ENCODE measurements at regions not wholly inside any gene's neighbourhood (a gene's known extent, or its start where the extent isn't known, plus 50 kb on each side); places are given as distances from the start of the nearest gene placed in this dataset.

GRCh38 chr7:52406808-52407207 lies 628.6 kb upstream of the POM121L12 start:
- Histone ChIP-seq H3K27me3 (replicated peaks; ENCODE audit: insufficient read depth) (no peaks in the 10 kb centered on the region), H3K4me3 (no peak overlapping the region), H3K36me3 (no peaks in the 10 kb centered on the region), H3K27ac (no peak overlapping the region), H3K4me1 (ENCODE audit: control insufficient read depth in 1 of 2, low read depth in 2 of 2) (no peaks in the 10 kb centered on the region), H3K9me3 (no peaks in the 10 kb centered on the region)
- ATAC-seq (ENCODE audit: insufficient number of reproducible peaks, low FRiP score, low read depth) = no peak
- TF ChIP-seq CTCF (IDR thresholded peaks at IDR 0.05) = no peak
- DNase-seq (ENCODE audit: low spot score) = no peak

GRCh38 chr7:52382731-52383130 lies 652.7 kb upstream of the POM121L12 start:
- Histone ChIP-seq H3K27ac (no peak overlapping the region), H3K4me3 (no peak overlapping the region)
- no peak for ATAC-seq (ENCODE audit: insufficient number of reproducible peaks, low FRiP score, low read depth)

GRCh38 chr7:52369922-52370321 lies 665.5 kb upstream of the POM121L12 start:
- no peak overlapping the region for H3K4me3 ChIP-seq
- H3K9me3 ChIP-seq = no peaks in the 10 kb centered on the region
- ATAC-seq (ENCODE audit: insufficient number of reproducible peaks, low FRiP score, low read depth) (no peak), DNase-seq (ENCODE audit: low spot score) (no peak)
- no peaks in the 10 kb centered on the region for H3K27me3 ChIP-seq (replicated peaks; ENCODE audit: insufficient read depth)
- no peak for TF ChIP-seq CTCF (IDR thresholded peaks at IDR 0.05)
- no peak overlapping the region for H3K27ac ChIP-seq
- H3K4me1 ChIP-seq (ENCODE audit: control insufficient read depth in 1 of 2, low read depth in 2 of 2) = no peaks in the 10 kb centered on the region
- no peaks in the 10 kb centered on the region for H3K36me3 ChIP-seq

More at GRCh38 chr7:52382731-52383130, 652.7 kb upstream of the POM121L12 start:
- Histone ChIP-seq H3K27me3 (replicated peaks; ENCODE audit: insufficient read depth) (no peaks in the 10 kb centered on the region), H3K4me1 (ENCODE audit: control insufficient read depth in 1 of 2, low read depth in 2 of 2) (no peaks in the 10 kb centered on the region), H3K36me3 (no peaks in the 10 kb centered on the region), H3K9me3 (no peaks in the 10 kb centered on the region)
- TF ChIP-seq CTCF (IDR thresholded peaks at IDR 0.05) = no peak
- no peak for DNase-seq (ENCODE audit: low spot score)

GRCh38 chr7:52365349-52365748 lies 670.1 kb upstream of the POM121L12 start:
- no peak overlapping the region for H3K27ac ChIP-seq
- no peak for TF ChIP-seq CTCF (IDR thresholded peaks at IDR 0.05)
- H3K4me3 ChIP-seq = no peak overlapping the region
- ATAC-seq (ENCODE audit: insufficient number of reproducible peaks, low FRiP score, low read depth) = no peak
- no peaks in the 10 kb centered on the region for H3K36me3 ChIP-seq
- DNase-seq (ENCODE audit: low spot score) = no peak
- no peaks in the 10 kb centered on the region for H3K27me3 ChIP-seq (replicated peaks; ENCODE audit: insufficient read depth)
- no peaks in the 10 kb centered on the region for H3K9me3 ChIP-seq
- no peaks in the 10 kb centered on the region for H3K4me1 ChIP-seq (ENCODE audit: control insufficient read depth in 1 of 2, low read depth in 2 of 2)

GRCh38 chr7:52362521-52362920 lies 672.9 kb upstream of the POM121L12 start:
- no peak overlapping the region for H3K4me3 ChIP-seq
- H3K9me3 ChIP-seq = no peaks in the 10 kb centered on the region
- no peak for DNase-seq (ENCODE audit: low spot score)
- H3K36me3 ChIP-seq = no peaks in the 10 kb centered on the region
- no peak for TF ChIP-seq CTCF (IDR thresholded peaks at IDR 0.05)
- no peaks in the 10 kb centered on the region for H3K4me1 ChIP-seq (ENCODE audit: control insufficient read depth in 1 of 2, low read depth in 2 of 2)
- no peak overlapping the region for H3K27ac ChIP-seq
- no peaks in the 10 kb centered on the region for H3K27me3 ChIP-seq (replicated peaks; ENCODE audit: insufficient read depth)
- no peak for ATAC-seq (ENCODE audit: insufficient number of reproducible peaks, low FRiP score, low read depth)
